Dermis blood vessel endothelial cell (primary cell): ENCODE measurements at regions not wholly inside any gene's neighbourhood (a gene's known extent, or its start where the extent isn't known, plus 50 kb on each side); places are given as distances from the start of the nearest gene placed in this dataset.

Experiments
- DNase-seq: peaks from one replicate; pipeline ENCODE4 v3.0.0; 2010

GRCh38 chr19:28878862-28879566 is 333.9 kb downstream of the UQCRFS1 start:
- peak; percentile 77 for DNase-seq

GRCh38 chr19:28876609-28877123 is 336.3 kb downstream of the UQCRFS1 start:
- DNase-seq, result no peak

- DNase-seq, result no peak
These were observed 338.2 kb downstream of the UQCRFS1 start for GRCh38 chr19:28874742-28875141.

GRCh38 chr19:28873301-28873700 is 339.6 kb downstream of the UQCRFS1 start:
- no peak for DNase-seq

- DNase-seq, result no peak
These were observed 341.7 kb downstream of the UQCRFS1 start for GRCh38 chr19:28871099-28871725.

GRCh38 chr19:28869459-28869858 is 343.5 kb downstream of the UQCRFS1 start:
- no peak for DNase-seq

- no peak for DNase-seq
These were observed 344.1 kb downstream of the UQCRFS1 start for GRCh38 chr19:28868836-28869235.

GRCh38 chr19:28867978-28868377 is 345.0 kb downstream of the UQCRFS1 start:
- no peak for DNase-seq

GRCh38 chr19:28864577-28865042 is 348.3 kb downstream of the UQCRFS1 start:
- no peak for DNase-seq

- no peak for DNase-seq
These were observed 348.9 kb downstream of the UQCRFS1 start for GRCh38 chr19:28864024-28864503.

GRCh38 chr19:28862238-28862637 is 350.7 kb downstream of the UQCRFS1 start:
- no peak for DNase-seq

GRCh38 chr19:28859811-28860210 is 353.1 kb downstream of the UQCRFS1 start:
- no peak for DNase-seq

GRCh38 chr19:28858933-28859332 is 354.0 kb downstream of the UQCRFS1 start:
- DNase-seq, result no peak

GRCh38 chr19:28857967-28858366 is 355.0 kb downstream of the UQCRFS1 start:
- DNase-seq, result no peak

GRCh38 chr19:28855216-28855615 is 357.7 kb downstream of the UQCRFS1 start:
- no peak for DNase-seq

GRCh38 chr19:28847468-28847867 is 365.5 kb downstream of the UQCRFS1 start:
- no peak for DNase-seq

GRCh38 chr19:28846094-28846812 is 366.7 kb downstream of the UQCRFS1 start:
- no peak for DNase-seq

GRCh38 chr19:28843761-28844492 is 369.0 kb downstream of the UQCRFS1 start:
- DNase-seq, result no peak

GRCh38 chr19:28841531-28841930 is 371.4 kb downstream of the UQCRFS1 start:
- DNase-seq, result no peak

- DNase-seq, result no peak
These were observed 372.1 kb downstream of the UQCRFS1 start for GRCh38 chr19:28840891-28841290.

GRCh38 chr19:28839455-28839854 is 373.5 kb downstream of the UQCRFS1 start:
- no peak for DNase-seq

- DNase-seq, result no peak
These were observed 374.0 kb downstream of the UQCRFS1 start for GRCh38 chr19:28838909-28839308.

- DNase-seq, result no peak
These were observed 376.5 kb downstream of the UQCRFS1 start for GRCh38 chr19:28836421-28836820.
